Ishikawa (cell line): ENCODE measurements at regions not wholly inside any gene's neighbourhood (a gene's known extent, or its start where the extent isn't known, plus 50 kb on each side); places are given as distances from the start of the nearest gene placed in this dataset.

Experiments
- CEBPB ChIP-seq: IDR thresholded peaks from 2 replicates; pipeline ENCODE4 v1.6.1; 2012
- CREB1 ChIP-seq: IDR thresholded peaks from 2 replicates; pipeline ENCODE4 v1.6.1; 2012; ENCODE audit warnings: low read depth
- EGR1 ChIP-seq: IDR thresholded peaks from 2 replicates; pipeline ENCODE4 v1.6.1; 2012
- EP300 ChIP-seq: IDR thresholded peaks from 2 replicates; pipeline ENCODE4 v1.6.1; 2012; ENCODE audit warnings: borderline replicate concordance
- FOXM1 ChIP-seq: IDR thresholded peaks from 2 replicates; pipeline ENCODE4 v1.6.1; 2012; ENCODE audit warnings: low read depth, borderline replicate concordance
- MAX ChIP-seq: IDR thresholded peaks from 2 replicates; pipeline ENCODE4 v1.6.1; 2012
- NFIC ChIP-seq: IDR thresholded peaks from 2 replicates; pipeline ENCODE4 v1.6.1; 2012
- RAD21 ChIP-seq: IDR thresholded peaks from 2 replicates; pipeline ENCODE4 v1.6.1; 2012; ENCODE audit warnings: low read depth
- REST ChIP-seq: IDR thresholded peaks from 2 replicates; pipeline ENCODE4 v1.6.1; 2012; ENCODE audit warnings: low read depth, mild to moderate bottlenecking
- TAF1 ChIP-seq: IDR thresholded peaks from 2 replicates; pipeline ENCODE4 v1.6.1; 2012; ENCODE audit warnings: low read depth, mild to moderate bottlenecking
- TCF12 ChIP-seq: IDR thresholded peaks from 2 replicates; pipeline ENCODE4 v1.6.1; 2012; ENCODE audit warnings: low read depth
- TEAD4 ChIP-seq: IDR thresholded peaks from 2 replicates; pipeline ENCODE4 v1.6.1; 2012
- YY1 ChIP-seq: IDR thresholded peaks from 2 replicates; pipeline ENCODE4 v1.6.1; 2012; ENCODE audit warnings: low read depth
- ZBTB7A ChIP-seq: IDR thresholded peaks from 2 replicates; pipeline ENCODE4 v1.6.1; 2012; ENCODE audit warnings: low read depth
- TF ChIP-seq, protein P1 (sequence below): IDR thresholded peaks from 2 replicates; pipeline ENCODE4 v1.6.1; 2012

- TF ChIP-seq CEBPB = no peak
- no peak for TF ChIP-seq TEAD4
- TF ChIP-seq NFIC = no peak
- TF ChIP-seq YY1 = no peak
- no peak for TF ChIP-seq RAD21
- no peak for TF ChIP-seq EP300
- no peak for TF ChIP-seq TCF12
- TF ChIP-seq, protein P1, sequence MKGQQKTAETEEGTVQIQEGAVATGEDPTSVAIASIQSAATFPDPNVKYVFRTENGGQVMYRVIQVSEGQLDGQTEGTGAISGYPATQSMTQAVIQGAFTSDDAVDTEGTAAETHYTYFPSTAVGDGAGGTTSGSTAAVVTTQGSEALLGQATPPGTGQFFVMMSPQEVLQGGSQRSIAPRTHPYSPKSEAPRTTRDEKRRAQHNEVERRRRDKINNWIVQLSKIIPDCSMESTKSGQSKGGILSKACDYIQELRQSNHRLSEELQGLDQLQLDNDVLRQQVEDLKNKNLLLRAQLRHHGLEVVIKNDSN = no peak
- TF ChIP-seq CREB1 = no peak
Measured at GRCh38 chr10:42938351-42938750, 138.5 kb upstream of the RET start.

DNA sequence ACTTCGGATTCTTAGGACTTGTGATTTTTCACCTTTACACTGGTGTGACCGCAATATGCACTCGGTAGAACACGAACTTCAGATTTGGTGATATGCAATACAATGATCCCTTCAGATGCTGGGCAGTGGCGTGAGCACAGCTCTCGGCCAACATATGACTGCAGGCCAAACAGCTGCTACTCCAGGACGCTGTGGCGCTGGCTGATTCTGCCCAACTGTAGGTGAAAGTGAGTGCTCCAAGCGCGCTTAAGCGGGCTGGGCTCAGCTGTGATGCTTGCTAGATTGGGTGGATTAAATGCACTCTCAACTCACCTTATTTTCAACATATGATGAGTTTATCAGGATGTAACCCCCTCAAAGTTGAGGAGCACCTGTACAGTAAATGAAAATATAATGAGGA, 137.6 kb upstream of the RET start:
- TF ChIP-seq EP300 (no peak), TCF12 (no peak), FOXM1 (no peak)

DNA sequence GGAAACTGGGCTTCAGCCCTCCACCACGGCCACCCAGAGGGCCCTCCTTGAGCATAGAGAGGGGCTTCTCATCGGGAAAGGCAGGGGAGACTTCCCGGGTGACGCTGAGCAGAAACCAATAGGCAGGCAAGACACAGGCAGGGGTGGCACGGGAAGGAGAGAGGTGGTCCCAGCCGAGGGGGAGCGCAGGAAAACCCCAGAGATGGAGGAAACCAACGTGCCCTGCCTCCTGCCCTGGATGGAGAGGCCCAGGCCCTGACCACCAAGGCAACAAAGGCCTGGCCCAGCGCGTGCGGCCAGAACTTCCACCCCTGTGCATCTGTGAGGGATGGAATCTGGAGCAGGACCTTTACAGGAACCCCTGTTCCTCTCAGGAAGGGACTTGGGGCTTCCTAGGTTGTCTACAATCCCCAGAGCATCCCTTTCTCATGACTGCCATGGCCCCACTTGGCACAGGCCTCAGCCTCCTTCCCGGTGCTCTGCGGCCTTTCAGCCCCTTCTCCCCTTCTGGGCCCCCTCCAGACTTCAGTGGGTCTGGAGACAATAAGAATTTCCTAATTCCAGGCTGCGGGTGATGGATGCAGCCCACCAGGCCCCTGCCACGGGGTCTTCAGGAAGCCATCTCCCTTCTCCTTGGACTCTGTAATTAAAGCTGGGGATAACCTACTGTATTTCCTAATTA, 137.0 kb upstream of the RET start:
- TF ChIP-seq EP300 = no peak
- no peak for TF ChIP-seq TCF12
- no peak for TF ChIP-seq ZBTB7A

DNA sequence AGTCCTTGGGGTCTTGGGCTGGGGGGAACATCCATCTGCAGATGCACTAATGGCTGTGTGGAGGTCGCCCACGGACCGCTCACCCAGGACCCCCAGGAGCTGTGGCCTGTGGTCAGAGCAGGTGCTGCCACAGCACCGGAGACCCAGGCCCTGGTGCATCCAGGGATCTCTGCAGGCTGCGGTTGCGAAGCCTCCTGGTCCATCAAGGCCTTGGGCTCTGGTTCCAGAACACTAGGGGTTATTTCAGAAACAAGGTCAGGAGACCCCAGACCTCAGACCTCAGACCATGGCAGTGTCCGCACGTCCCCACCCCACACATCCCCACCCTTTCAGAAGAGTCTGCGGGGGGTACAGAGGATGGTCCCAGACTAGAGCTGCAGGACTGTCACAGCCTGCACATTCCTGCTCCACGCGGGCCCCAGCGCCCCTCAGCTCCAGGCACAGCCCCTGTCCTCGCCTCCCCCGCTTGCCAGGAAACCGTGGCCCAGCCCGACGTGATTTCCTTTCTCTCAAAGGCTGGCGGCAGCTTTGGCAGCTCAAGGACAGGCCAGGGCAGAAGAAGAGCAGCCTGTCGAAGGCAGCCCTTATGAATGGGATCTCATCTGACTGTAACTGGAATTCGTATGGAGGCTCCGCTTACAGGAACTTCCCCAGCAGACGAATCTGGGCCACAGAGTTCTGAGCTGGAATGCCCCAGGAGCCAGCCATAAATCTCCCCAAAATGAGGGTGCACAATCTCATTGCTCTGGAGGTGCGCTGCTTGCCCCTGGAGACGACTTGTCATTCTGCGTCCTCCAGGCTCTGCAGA, 136.2 kb upstream of the RET start:
- TF ChIP-seq TAF1 (no peak), NFIC (no peak), REST (no peak), EGR1 (no peak), CEBPB (no peak), TCF12 (no peak), TEAD4 (no peak), YY1 (no peak), MAX (no peak)
- TF ChIP-seq, protein P1 = no peak

DNA sequence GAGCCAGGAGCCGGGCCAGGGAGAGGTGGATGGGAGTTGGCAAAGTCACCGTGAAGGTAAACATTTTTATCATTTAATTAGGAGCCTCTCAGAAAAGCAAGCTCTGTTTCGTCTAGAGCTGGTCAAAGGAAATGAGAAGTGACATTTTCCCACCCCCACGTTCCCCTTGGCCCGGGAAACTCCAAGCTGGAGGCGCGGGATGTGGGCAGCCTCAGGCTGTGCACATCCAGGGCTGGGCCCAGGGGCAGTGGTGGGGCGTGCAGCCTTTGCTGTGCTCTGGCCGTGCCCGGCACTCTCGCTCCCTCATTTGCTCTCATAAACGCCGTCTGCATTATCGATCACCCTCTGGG, 135.6 kb upstream of the RET start:
- no peak for TF ChIP-seq TEAD4
- no peak for TF ChIP-seq REST
- no peak for TF ChIP-seq TAF1
- no peak for TF ChIP-seq RAD21
- TF ChIP-seq EP300 = no peak

- TF ChIP-seq ZBTB7A (no peak), REST (no peak), EP300 (no peak), YY1 (no peak), MAX (no peak), RAD21 (no peak), TAF1 (no peak), CEBPB (no peak), TCF12 (no peak), TEAD4 (no peak), CREB1 (no peak), FOXM1 (no peak), NFIC (no peak), EGR1 (no peak)
- TF ChIP-seq, protein P1 = no peak
Measured at GRCh38 chr10:42941790-42942189, 135.1 kb upstream of the RET start.
